Calu3 (cell line): ENCODE measurements at regions not wholly inside any gene's neighbourhood (a gene's known extent, or its start where the extent isn't known, plus 50 kb on each side); places are given as distances from the start of the nearest gene placed in this dataset.

Experiments used
- BruUV-seq: library from RNA; stranded (reverse); fragments of 400-500 nt; replicated peaks from 2 replicates; lab custom pipeline; 2021; lab: Mats Ljungman, UMichigan
- CTCF ChIA-PET: fragments of 300-600 bp; sonication (Branson Sonifier 250); formaldehyde crosslinking; loops from one replicate; lab custom pipeline; 2022; ENCODE audit warnings: antibody characterized with exemption; lab: Charles Lee
- DNase-seq: peaks from one replicate; pipeline ENCODE4 v3.0.0; 2022
- H3K27ac Mint-ChIP-seq: one replicate; pipeline ENCODE4 v1.8.0; 2022; ENCODE audit warnings: mixed read lengths; ENCODE audit not compliant: unreplicated experiment
- H3K27me3 Mint-ChIP-seq: one replicate; pipeline ENCODE4 v1.8.0; 2022; ENCODE audit warnings: mixed read lengths; ENCODE audit not compliant: unreplicated experiment
- H3K36me3 Mint-ChIP-seq: one replicate; pipeline ENCODE4 v1.8.0; 2022; ENCODE audit warnings: mild to moderate bottlenecking, moderate library complexity, mixed read lengths; ENCODE audit not compliant: insufficient read depth, unreplicated experiment
- H3K4me1 Mint-ChIP-seq: one replicate; pipeline ENCODE4 v1.8.0; 2022; ENCODE audit warnings: mild to moderate bottlenecking, low read depth, mixed read lengths; ENCODE audit not compliant: unreplicated experiment
- H3K4me3 Mint-ChIP-seq: one replicate; pipeline ENCODE4 v1.8.0; 2022; ENCODE audit warnings: mild to moderate bottlenecking, low read depth, moderate library complexity, mixed read lengths; ENCODE audit not compliant: unreplicated experiment
- H3K9me3 Mint-ChIP-seq: one replicate; pipeline ENCODE4 v1.8.0; 2022; ENCODE audit warnings: low read depth, mixed read lengths; ENCODE audit not compliant: unreplicated experiment
- CTCF ChIP-seq: fragments of 200-600 bp; IDR thresholded peaks from one replicate; pipeline ENCODE4 v1.8.0; 2022; ENCODE audit warnings: antibody characterized with exemption; ENCODE audit not compliant: unreplicated experiment
- intact Hi-C: fragments of 100-400 bp; cut with micrococcal nuclease; formaldehyde crosslinking; loops from one replicate; pipeline ENCODE4 v1.10.0; 2022; ENCODE audit not compliant: unreplicated experiment

- Mint-ChIP-seq H3K27me3 (no peaks in the 10 kb centered on the region), H3K9me3 (peaks cover 8% of the 10 kb centered on the region), H3K4me3 (no peak overlapping the region), H3K36me3 (no peaks in the 10 kb centered on the region), H3K4me1 (peaks cover 14% of the 10 kb centered on the region), H3K27ac (no peak overlapping the region)
- no peak for DNase-seq
- no peak for TF ChIP-seq CTCF
- CTCF ChIA-PET = no interaction called here
- intact Hi-C loops = no loop called here
- BruUV-seq = no TSS peak
These were observed 130.8 kb downstream of the PCSK1 start for GRCh38 chr5:96302174-96302738.

DNA sequence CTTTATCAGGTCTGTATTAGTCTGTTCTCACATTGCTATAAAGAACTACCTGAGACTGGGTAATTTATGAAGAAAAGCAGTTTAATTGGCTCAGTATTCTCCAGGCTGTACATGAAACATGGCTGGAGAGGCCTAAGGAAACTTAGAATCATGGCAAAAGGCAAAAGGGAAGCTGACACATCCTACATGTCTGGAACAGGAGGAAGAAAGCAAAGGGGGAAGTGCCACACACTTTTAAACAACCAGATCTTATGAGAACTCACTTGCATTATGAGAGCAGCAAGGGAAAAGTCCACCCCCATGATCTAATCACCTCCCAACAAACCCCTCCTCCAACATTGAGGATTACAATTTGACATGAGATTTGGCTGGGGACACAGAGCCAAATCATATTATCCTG is 132.1 kb downstream of the PCSK1 start:
- Mint-ChIP-seq H3K4me3 (no peak overlapping the region), H3K27me3 (no peaks in the 10 kb centered on the region), H3K36me3 (no peaks in the 10 kb centered on the region), H3K9me3 (peaks cover 2% of the 10 kb centered on the region), H3K4me1 (peaks cover 23% of the 10 kb centered on the region), H3K27ac (no peak overlapping the region)
- DNase-seq = no peak
- TF ChIP-seq CTCF = no peak
- no TSS peak for BruUV-seq
- intact Hi-C loops = no loop called here
- CTCF ChIA-PET = no interaction called here

DNA sequence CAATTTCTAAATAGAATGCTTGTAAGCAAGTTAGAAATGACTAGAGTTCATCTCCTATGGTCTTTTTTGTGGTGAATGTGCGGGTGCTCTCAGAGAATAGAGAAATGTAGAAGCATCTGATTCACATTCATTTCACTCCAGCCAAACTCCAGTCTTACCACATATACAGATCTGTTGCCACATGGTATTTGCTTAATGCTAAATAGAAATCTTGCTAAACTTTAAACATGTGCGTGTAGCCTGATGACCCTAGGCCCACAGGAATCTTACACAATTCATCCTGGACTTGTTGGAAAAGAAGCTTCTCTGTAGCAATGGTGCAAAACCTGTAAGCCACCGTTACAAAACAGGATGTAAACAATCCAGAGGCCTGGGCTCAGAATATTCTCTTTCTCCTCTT is 135.2 kb downstream of the PCSK1 start:
- TF ChIP-seq CTCF = no peak
- no peaks in the 10 kb centered on the region for H3K27me3 Mint-ChIP-seq
- H3K27ac Mint-ChIP-seq = no peak overlapping the region
- H3K4me3 Mint-ChIP-seq = no peak overlapping the region
- intact Hi-C loops = no loop called here
- peak; percentile 38 for DNase-seq
- peaks cover 1% of the 10 kb centered on the region for H3K9me3 Mint-ChIP-seq
- no TSS peak for BruUV-seq
- peaks cover 23% of the 10 kb centered on the region for H3K4me1 Mint-ChIP-seq
- H3K36me3 Mint-ChIP-seq = no peaks in the 10 kb centered on the region
- CTCF ChIA-PET = no interaction called here

GRCh38 chr5:96297290-96297689 is 135.8 kb downstream of the PCSK1 start:
- no peak for DNase-seq
- H3K27ac Mint-ChIP-seq = no peak overlapping the region
- CTCF ChIA-PET = no interaction called here
- intact Hi-C loops = no loop called here
- H3K27me3 Mint-ChIP-seq = no peaks in the 10 kb centered on the region
- TF ChIP-seq CTCF = no peak
- no peaks in the 10 kb centered on the region for H3K9me3 Mint-ChIP-seq
- peaks cover 23% of the 10 kb centered on the region for H3K4me1 Mint-ChIP-seq
- BruUV-seq = no TSS peak
- H3K4me3 Mint-ChIP-seq = no peak overlapping the region
- H3K36me3 Mint-ChIP-seq = no peaks in the 10 kb centered on the region
